H9 (cell line): ENCODE measurements at regions not wholly inside any gene's neighbourhood (a gene's known extent, or its start where the extent isn't known, plus 50 kb on each side); places are given as distances from the start of the nearest gene placed in this dataset.

Experiments
- DNase-seq: peaks from one replicate; pipeline ENCODE4 v3.0.0-alpha.2; 2017
- H2AFZ ChIP-seq: one replicate; pipeline ENCODE4 v1.6.1; 2013; ENCODE audit warnings: mild to moderate bottlenecking, low read length, control low read depth, moderate library complexity
- H2AK5ac ChIP-seq: 2 replicates; pipeline ENCODE4 v1.6.1; 2013; ENCODE audit warnings: low read length, control low read depth, mixed read lengths; ENCODE audit not compliant: insufficient read length
- H2BK120ac ChIP-seq: one replicate; pipeline ENCODE4 v1.6.1; 2013; ENCODE audit warnings: low read depth, mild to moderate bottlenecking, low read length, control low read depth, inconsistent platforms; ENCODE audit not compliant: poor library complexity, severe bottlenecking
- H2BK12ac ChIP-seq: 2 replicates; pipeline ENCODE4 v1.6.1; 2013; ENCODE audit warnings: low read length, control low read depth, mixed read lengths, low read depth; ENCODE audit not compliant: insufficient read length
- H2BK15ac ChIP-seq: 2 replicates; pipeline ENCODE4 v1.6.1; 2013; ENCODE audit warnings: low read depth, low read length, control low read depth
- H2BK20ac ChIP-seq: one replicate; pipeline ENCODE4 v1.6.1; 2013; ENCODE audit warnings: low read depth, mild to moderate bottlenecking, low read length, control low read depth, inconsistent platforms; ENCODE audit not compliant: poor library complexity, severe bottlenecking
- H2BK5ac ChIP-seq: 2 replicates; pipeline ENCODE4 v1.6.1; 2013; ENCODE audit warnings: low read length, control low read depth, mixed read lengths; ENCODE audit not compliant: insufficient read length
- H3K14ac ChIP-seq: 2 replicates; pipeline ENCODE4 v1.6.1; 2013; ENCODE audit warnings: low read length, control low read depth; ENCODE audit not compliant: insufficient read depth
- H3K18ac ChIP-seq: 2 replicates; pipeline ENCODE4 v1.6.1; 2013; ENCODE audit warnings: low read depth, mild to moderate bottlenecking, mixed read lengths, low read length, control low read depth; ENCODE audit not compliant: insufficient read length
- H3K23ac ChIP-seq: 2 replicates; pipeline ENCODE4 v1.6.1; 2013; ENCODE audit warnings: low read length, control low read depth, mixed read lengths, low read depth; ENCODE audit not compliant: insufficient read length
- H3K23me2 ChIP-seq: 2 replicates; pipeline ENCODE4 v1.6.1; 2013; ENCODE audit warnings: low read depth, mild to moderate bottlenecking, mixed read lengths, low read length, control low read depth; ENCODE audit not compliant: insufficient read length, poor library complexity, severe bottlenecking
- H3K27ac ChIP-seq: 2 replicates; pipeline ENCODE4 v1.5.1; 2013; ENCODE audit warnings: low read length, control low read depth, mixed read lengths, low read depth; ENCODE audit not compliant: insufficient read length
- H3K27me3 ChIP-seq: 2 replicates; pipeline ENCODE4 v1.6.1; 2013; ENCODE audit warnings: low read length, control low read depth, inconsistent platforms; ENCODE audit not compliant: insufficient read depth
- H3K4ac ChIP-seq: 2 replicates; pipeline ENCODE4 v1.6.1; 2013; ENCODE audit warnings: low read depth, mild to moderate bottlenecking, control low read depth, inconsistent platforms, low read length, moderate library complexity
- H3K4me1 ChIP-seq: 2 replicates; pipeline ENCODE4 v1.6.1; 2013; ENCODE audit warnings: low read length, control low read depth, inconsistent platforms; ENCODE audit not compliant: insufficient read depth
- H3K4me2 ChIP-seq: 2 replicates; pipeline ENCODE4 v1.6.1; 2013; ENCODE audit warnings: low read length, control low read depth, mixed read lengths; ENCODE audit not compliant: insufficient read length, insufficient read depth
- H3K56ac ChIP-seq: 2 replicates; pipeline ENCODE4 v1.6.1; 2013; ENCODE audit warnings: low read depth, mild to moderate bottlenecking, mixed read lengths, low read length, control low read depth; ENCODE audit not compliant: insufficient read length
- H3K79me1 ChIP-seq: 2 replicates; pipeline ENCODE4 v1.6.1; 2013; ENCODE audit warnings: low read depth, mild to moderate bottlenecking, moderate library complexity, low read length, control low read depth, inconsistent platforms; ENCODE audit not compliant: insufficient read depth, poor library complexity, severe bottlenecking
- H3K79me2 ChIP-seq: 2 replicates; pipeline ENCODE4 v1.6.1; 2013; ENCODE audit warnings: low read length, control low read depth, inconsistent platforms; ENCODE audit not compliant: insufficient read depth
- H3K9ac ChIP-seq: 2 replicates; pipeline ENCODE4 v1.6.1; 2013; ENCODE audit warnings: low read length, control low read depth, mixed read lengths; ENCODE audit not compliant: insufficient read length; ENCODE audit errors: extremely low read depth
- H3K9me3 ChIP-seq: one replicate; pipeline ENCODE4 v1.6.1; 2013; ENCODE audit warnings: low read depth, low read length, inconsistent platforms; ENCODE audit not compliant: control insufficient read depth
- H3T11ph ChIP-seq: one replicate; pipeline ENCODE4 v1.6.1; 2013; ENCODE audit warnings: mild to moderate bottlenecking, low read length, control low read depth, inconsistent platforms
- H4K20me1 ChIP-seq: one replicate; pipeline ENCODE4 v1.6.1; 2013; ENCODE audit not compliant: control insufficient read depth, insufficient read length, insufficient read depth
- H4K5ac ChIP-seq: 2 replicates; pipeline ENCODE4 v1.6.1; 2013; ENCODE audit warnings: low read depth, mild to moderate bottlenecking, mixed read lengths, low read length, control low read depth; ENCODE audit not compliant: insufficient read length
- H4K8ac ChIP-seq: replicated peaks from 2 replicates; pipeline ENCODE4 v1.6.1; 2013; ENCODE audit warnings: low read length, control low read depth, mixed read lengths, low read depth; ENCODE audit not compliant: insufficient read length
- H4K91ac ChIP-seq: 2 replicates; pipeline ENCODE4 v1.6.1; 2013; ENCODE audit warnings: low read depth, mild to moderate bottlenecking, moderate library complexity, mixed read lengths, low read length, control low read depth; ENCODE audit not compliant: insufficient read length
- H3K27ac Mint-ChIP-seq, 3 experiments: 2 replicates in 2 of 3; 3 replicates in 1 of 3; pipeline ENCODE4 v1.8.0; 2020 to 2021; ENCODE audit warnings: mixed read lengths in 3 of 3, mild to moderate bottlenecking in 1 of 3, moderate library complexity in 1 of 3
- H3K27me3 Mint-ChIP-seq: 2 replicates; pipeline ENCODE4 v1.8.0; 2021; ENCODE audit warnings: low read depth, mild to moderate bottlenecking, moderate library complexity, mixed read lengths
- H3K36me3 Mint-ChIP-seq, 3 experiments: 2 replicates in 2 of 3; 3 replicates in 1 of 3; pipeline ENCODE4 v1.8.0; 2020 to 2021; ENCODE audit warnings: low read depth in 3 of 3, mixed read lengths in 3 of 3; ENCODE audit not compliant: insufficient read depth in 1 of 3
- H3K4me1 Mint-ChIP-seq, 2 experiments: 2 replicates each; pipeline ENCODE4 v1.8.0; 2020; ENCODE audit warnings: mixed read lengths in 2 of 2
- H3K4me3 Mint-ChIP-seq, 2 experiments: 2 replicates in 1 of 2; 3 replicates in 1 of 2; pipeline ENCODE4 v1.8.0; 2020 to 2021; ENCODE audit warnings: mild to moderate bottlenecking in 2 of 2, mixed read lengths in 2 of 2, moderate library complexity in 1 of 2
- H3K9me3 Mint-ChIP-seq, 2 experiments: 2 replicates in 1 of 2; 3 replicates in 1 of 2; pipeline ENCODE4 v1.8.0; 2020; ENCODE audit warnings: mild to moderate bottlenecking in 2 of 2, mixed read lengths in 2 of 2, moderate library complexity in 1 of 2
- WGBS: extraction: QIAGEN DNeasy Blood & Tissue Kit; methylation state at CpG from one replicate; pipeline ENCODE4 v1.1.7; 2013; ENCODE audit warnings: missing lambda C conversion rate, low lambda C conversion rate, mixed read lengths; ENCODE audit not compliant: insufficient read length; ENCODE audit errors: extremely low coverage; 5-methylcytosine and 5-hydroxymethylcytosine counted together
- TF ChIP-seq, protein P1 (sequence below): fragments of 200-600 bp; sonication (generic); conservative IDR thresholded peaks from 3 replicates; pipeline ENCODE4 v1.8.0; 2021; ENCODE audit warnings: antibody characterized with exemption, mild to moderate bottlenecking

DNA sequence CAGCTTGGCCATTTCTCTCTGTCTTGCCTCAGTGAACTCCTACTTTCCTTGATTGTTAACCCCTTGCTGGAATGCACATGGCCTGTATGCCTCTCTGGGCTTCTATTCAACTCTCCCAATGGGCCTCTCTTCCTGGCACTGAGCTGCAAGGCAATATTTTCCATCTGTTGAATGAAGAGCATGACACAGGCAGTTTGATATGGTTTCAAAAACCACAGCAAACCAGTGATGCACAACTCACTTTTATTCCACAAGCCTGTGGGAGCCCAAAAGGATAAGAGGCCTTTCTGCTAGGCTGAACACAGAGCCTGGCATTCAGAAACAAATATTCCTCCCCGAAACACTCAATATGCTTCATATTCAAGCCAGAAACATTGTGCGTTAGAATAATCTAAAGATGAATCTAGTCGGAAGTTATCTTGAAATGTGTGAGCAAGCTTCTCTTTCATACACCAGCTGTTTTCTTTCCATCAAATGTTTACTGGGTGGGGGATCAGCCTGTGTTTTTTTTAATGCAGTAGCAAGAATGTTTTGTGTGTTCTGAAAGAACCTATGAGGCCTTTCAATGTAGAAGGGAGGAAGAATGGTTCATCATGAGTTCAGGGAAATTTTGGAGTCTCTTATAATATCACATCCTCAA, 443.1 kb upstream of the SPRY2 start:
- Histone ChIP-seq H3K56ac (no peak overlapping the region), H3K27me3 (no peaks in the 10 kb centered on the region), H3K9me3 (no peaks in the 10 kb centered on the region), H2BK20ac (no peak overlapping the region), H4K8ac (no peak overlapping the region), H2BK15ac (no peak overlapping the region), H3K4me1 (peaks cover 4% of the 10 kb centered on the region; the same call in 1 of the 2 replicates), H3K9ac (no peak overlapping the region), H3K79me2 (no peaks in the 10 kb centered on the region), H3T11ph (no peak overlapping the region), H2BK5ac (no peak overlapping the region), H4K91ac (no peak overlapping the region), H3K23ac (no peak overlapping the region), H3K27ac (no peak overlapping the region), H3K23me2 (no peaks in the 10 kb centered on the region), H3K4me2 (no peak overlapping the region), H3K14ac (no peak overlapping the region), H3K18ac (no peak overlapping the region), H3K79me1 (no peaks in the 10 kb centered on the region), H2BK12ac (no peak overlapping the region), H2BK120ac (no peak overlapping the region), H3K4ac (no peak overlapping the region), H2AK5ac (no peak overlapping the region), H2AFZ (peak overlapping the region; percentile 49), H4K20me1 (no peaks in the 10 kb centered on the region), H4K5ac (no peak overlapping the region)
- H3K4me1 Mint-ChIP-seq, result peaks cover 24 to 26% of the 10 kb centered on the region in 2 experiments
- WGBS, result no CpG with 5 or more reads among the region's 3 CpGs
- no peak for DNase-seq
- H3K27ac Mint-ChIP-seq, result peak overlapping the region; percentile 41 to 66 (median 45); a peak in 6 of 7 replicates
- no peak overlapping the region for H3K4me3 Mint-ChIP-seq
- H3K27me3 Mint-ChIP-seq, result no peaks in the 10 kb centered on the region
- no peaks in the 10 kb centered on the region for H3K36me3 Mint-ChIP-seq
- H3K9me3 Mint-ChIP-seq, result no peaks in the 10 kb centered on the region
- TF ChIP-seq, protein P1, sequence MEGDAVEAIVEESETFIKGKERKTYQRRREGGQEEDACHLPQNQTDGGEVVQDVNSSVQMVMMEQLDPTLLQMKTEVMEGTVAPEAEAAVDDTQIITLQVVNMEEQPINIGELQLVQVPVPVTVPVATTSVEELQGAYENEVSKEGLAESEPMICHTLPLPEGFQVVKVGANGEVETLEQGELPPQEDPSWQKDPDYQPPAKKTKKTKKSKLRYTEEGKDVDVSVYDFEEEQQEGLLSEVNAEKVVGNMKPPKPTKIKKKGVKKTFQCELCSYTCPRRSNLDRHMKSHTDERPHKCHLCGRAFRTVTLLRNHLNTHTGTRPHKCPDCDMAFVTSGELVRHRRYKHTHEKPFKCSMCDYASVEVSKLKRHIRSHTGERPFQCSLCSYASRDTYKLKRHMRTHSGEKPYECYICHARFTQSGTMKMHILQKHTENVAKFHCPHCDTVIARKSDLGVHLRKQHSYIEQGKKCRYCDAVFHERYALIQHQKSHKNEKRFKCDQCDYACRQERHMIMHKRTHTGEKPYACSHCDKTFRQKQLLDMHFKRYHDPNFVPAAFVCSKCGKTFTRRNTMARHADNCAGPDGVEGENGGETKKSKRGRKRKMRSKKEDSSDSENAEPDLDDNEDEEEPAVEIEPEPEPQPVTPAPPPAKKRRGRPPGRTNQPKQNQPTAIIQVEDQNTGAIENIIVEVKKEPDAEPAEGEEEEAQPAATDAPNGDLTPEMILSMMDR, result no peak
